HG02588 (cell line): ENCODE measurements at regions not wholly inside any gene's neighbourhood (a gene's known extent, or its start where the extent isn't known, plus 50 kb on each side); places are given as distances from the start of the nearest gene placed in this dataset.

ENCODE experiments used
- ATAC-seq: cut with Tn5 transposase; IDR thresholded peaks from one replicate; pipeline ENCODE4 v1.9.1; 2021; ENCODE audit warnings: mild to moderate bottlenecking, moderate library complexity; ENCODE audit not compliant: unreplicated experiment

GRCh38 chr11:87391496-87391895 is 353.8 kb downstream of the TMEM135 start:
- no peak for ATAC-seq

- no peak for ATAC-seq
Measured at GRCh38 chr11:87384078-87384729, 346.5 kb downstream of the TMEM135 start.

GRCh38 chr11:87374038-87374807 is 336.5 kb downstream of the TMEM135 start:
- no peak for ATAC-seq
